A673 (cell line): ENCODE measurements at regions not wholly inside any gene's neighbourhood (a gene's known extent, or its start where the extent isn't known, plus 50 kb on each side); places are given as distances from the start of the nearest gene placed in this dataset.

Source experiments
- EZH2 ChIP-seq: fragments of 200-600 bp; sonication (generic); IDR thresholded peaks from 2 replicates; pipeline ENCODE4 v1.6.1; 2017; ENCODE audit warnings: borderline replicate concordance, low read depth, mild to moderate bottlenecking, mixed read lengths, antibody characterized with exemption, low read length; ENCODE audit not compliant: poor library complexity, severe bottlenecking
- TF ChIP-seq, protein P1 (sequence below): fragments of 300-800, 200-600 bp; sonication (generic); conservative IDR thresholded peaks from 2 replicates; pipeline ENCODE4 v1.5.1; 2017; ENCODE audit warnings: low read depth, mild to moderate bottlenecking, antibody characterized with exemption, low read length, moderate library complexity, mixed read lengths

DNA sequence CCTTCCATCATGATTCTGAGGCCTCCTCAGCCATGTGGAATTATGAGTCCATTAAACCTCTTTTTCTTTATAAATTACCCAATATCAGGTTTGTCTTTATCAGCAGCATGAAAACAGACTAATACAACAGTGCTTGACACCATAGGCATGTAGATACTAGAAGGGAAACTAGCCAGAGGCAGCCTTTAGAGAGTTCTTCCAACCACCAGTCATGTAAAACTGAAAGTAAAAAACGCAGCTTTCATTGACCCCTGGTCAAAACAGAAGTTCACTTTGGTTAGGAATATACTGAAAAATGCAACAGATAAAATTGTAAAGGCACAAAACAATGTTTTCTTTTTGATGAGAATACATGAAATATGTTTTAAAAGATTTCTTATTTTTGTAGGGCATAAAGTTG, 122.8 kb upstream of the L3MBTL4 start:
- TF ChIP-seq, protein P1, sequence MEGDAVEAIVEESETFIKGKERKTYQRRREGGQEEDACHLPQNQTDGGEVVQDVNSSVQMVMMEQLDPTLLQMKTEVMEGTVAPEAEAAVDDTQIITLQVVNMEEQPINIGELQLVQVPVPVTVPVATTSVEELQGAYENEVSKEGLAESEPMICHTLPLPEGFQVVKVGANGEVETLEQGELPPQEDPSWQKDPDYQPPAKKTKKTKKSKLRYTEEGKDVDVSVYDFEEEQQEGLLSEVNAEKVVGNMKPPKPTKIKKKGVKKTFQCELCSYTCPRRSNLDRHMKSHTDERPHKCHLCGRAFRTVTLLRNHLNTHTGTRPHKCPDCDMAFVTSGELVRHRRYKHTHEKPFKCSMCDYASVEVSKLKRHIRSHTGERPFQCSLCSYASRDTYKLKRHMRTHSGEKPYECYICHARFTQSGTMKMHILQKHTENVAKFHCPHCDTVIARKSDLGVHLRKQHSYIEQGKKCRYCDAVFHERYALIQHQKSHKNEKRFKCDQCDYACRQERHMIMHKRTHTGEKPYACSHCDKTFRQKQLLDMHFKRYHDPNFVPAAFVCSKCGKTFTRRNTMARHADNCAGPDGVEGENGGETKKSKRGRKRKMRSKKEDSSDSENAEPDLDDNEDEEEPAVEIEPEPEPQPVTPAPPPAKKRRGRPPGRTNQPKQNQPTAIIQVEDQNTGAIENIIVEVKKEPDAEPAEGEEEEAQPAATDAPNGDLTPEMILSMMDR = no peak
- no peak for TF ChIP-seq EZH2
